ENCODE measurements at regions not wholly inside any gene's neighbourhood (a gene's known extent, or its start where the extent isn't known, plus 50 kb on each side); places are given as distances from the start of the nearest gene placed in this dataset.

DNA sequence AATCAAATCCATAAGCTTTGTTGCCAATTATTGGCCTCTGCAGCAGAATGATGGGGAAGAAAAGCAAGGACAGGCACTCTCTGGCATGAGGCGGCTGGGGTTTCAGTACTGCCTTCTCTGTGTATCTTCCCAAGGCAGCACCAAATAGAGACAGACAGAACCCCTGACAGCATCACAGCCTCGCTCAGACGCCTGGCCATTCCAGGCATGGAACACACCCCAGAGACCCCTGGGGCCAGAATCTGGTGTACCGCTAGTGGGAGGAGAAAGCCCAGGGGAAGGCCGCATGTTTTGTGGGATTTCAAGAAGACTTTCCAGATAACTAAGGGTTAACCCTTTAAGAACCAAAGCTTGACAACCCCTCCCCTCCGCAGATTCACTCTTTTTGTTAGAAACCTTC, 282.1 kb downstream of the EN1 start:
- TF ChIP-seq, protein P1, sequence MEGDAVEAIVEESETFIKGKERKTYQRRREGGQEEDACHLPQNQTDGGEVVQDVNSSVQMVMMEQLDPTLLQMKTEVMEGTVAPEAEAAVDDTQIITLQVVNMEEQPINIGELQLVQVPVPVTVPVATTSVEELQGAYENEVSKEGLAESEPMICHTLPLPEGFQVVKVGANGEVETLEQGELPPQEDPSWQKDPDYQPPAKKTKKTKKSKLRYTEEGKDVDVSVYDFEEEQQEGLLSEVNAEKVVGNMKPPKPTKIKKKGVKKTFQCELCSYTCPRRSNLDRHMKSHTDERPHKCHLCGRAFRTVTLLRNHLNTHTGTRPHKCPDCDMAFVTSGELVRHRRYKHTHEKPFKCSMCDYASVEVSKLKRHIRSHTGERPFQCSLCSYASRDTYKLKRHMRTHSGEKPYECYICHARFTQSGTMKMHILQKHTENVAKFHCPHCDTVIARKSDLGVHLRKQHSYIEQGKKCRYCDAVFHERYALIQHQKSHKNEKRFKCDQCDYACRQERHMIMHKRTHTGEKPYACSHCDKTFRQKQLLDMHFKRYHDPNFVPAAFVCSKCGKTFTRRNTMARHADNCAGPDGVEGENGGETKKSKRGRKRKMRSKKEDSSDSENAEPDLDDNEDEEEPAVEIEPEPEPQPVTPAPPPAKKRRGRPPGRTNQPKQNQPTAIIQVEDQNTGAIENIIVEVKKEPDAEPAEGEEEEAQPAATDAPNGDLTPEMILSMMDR (IDR thresholded peaks at IDR 0.05; ENCODE audit: insufficient read depth, low read length, missing control alignments): no peak
- H3K4me3 ChIP-seq (ENCODE audit: low read depth, low read length): no peak overlapping the region
- no peak for DNase-seq (ENCODE audit: low read depth, low spot score)
- ChIA-PET POLR2A (no interaction called here), CTCF (interaction anchor here (1.0 to 2.5 kb wide), 4 partner anchors 9 to 300 kb away, joined by 3 to 9 read pairs (median 4); no protein-coding TSS in a partner anchor)

DNA sequence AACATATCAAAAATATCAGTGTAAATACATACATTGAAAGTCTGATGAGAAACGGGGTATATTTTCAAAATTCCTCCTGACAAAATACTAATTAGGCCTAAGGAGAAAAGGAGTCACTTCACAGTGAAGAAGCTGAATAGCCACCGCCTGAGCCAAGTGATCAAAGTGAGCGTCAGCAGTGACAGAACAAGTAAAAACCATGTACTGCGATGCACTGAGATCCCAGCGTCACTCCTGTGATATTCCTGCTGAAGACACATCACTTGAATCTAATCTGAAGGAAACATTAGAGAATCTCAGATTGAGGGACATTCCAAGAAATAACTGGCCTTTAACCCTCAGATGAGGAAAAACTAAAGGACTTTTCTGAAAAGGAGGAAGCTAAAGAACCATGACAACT, 285.3 kb downstream of the EN1 start:
- H3K4me3 ChIP-seq (ENCODE audit: low read depth, low read length): no peak overlapping the region
- CTCF ChIA-PET: interaction anchor here (1.3 kb wide), 1 partner anchor 13 kb away, joined by 3 read pairs; no protein-coding TSS in a partner anchor
- POLR2A ChIA-PET: no interaction called here
- DNase-seq (ENCODE audit: low read depth, low spot score): no peak
- TF ChIP-seq, protein P1 (IDR thresholded peaks at IDR 0.05; ENCODE audit: insufficient read depth, low read length, missing control alignments): no peak

GRCh38 chr2:118558846-118559245, 288.6 kb downstream of the EN1 start:
- ChIA-PET POLR2A (no interaction called here), CTCF (interaction anchor here (1.9 to 3.3 kb wide), 2 partner anchors 20 to 297 kb away, joined by 4 to 10 read pairs; no protein-coding TSS in a partner anchor)
- TF ChIP-seq, protein P1 (IDR thresholded peaks at IDR 0.05; ENCODE audit: insufficient read depth, low read length, missing control alignments): no peak

GRCh38 chr2:118557791-118558190, 289.7 kb downstream of the EN1 start:
- TF ChIP-seq, protein P1 (IDR thresholded peaks at IDR 0.05; ENCODE audit: insufficient read depth, low read length, missing control alignments): no peak
- DNase-seq (ENCODE audit: low read depth, low spot score): no peak
- POLR2A ChIA-PET: no interaction called here
- H3K4me3 ChIP-seq (ENCODE audit: low read depth, low read length): no peak overlapping the region
- CTCF ChIA-PET: interaction anchor here (1.4 to 3.3 kb wide), 3 partner anchors 19 to 356 kb away, joined by 3 to 10 read pairs (median 4); no protein-coding TSS in a partner anchor

More at GRCh38 chr2:118558846-118559245, 288.6 kb downstream of the EN1 start:
- H3K4me3 ChIP-seq (ENCODE audit: low read depth, low read length): no peak overlapping the region
- no peak for DNase-seq (ENCODE audit: low read depth, low spot score)

DNA sequence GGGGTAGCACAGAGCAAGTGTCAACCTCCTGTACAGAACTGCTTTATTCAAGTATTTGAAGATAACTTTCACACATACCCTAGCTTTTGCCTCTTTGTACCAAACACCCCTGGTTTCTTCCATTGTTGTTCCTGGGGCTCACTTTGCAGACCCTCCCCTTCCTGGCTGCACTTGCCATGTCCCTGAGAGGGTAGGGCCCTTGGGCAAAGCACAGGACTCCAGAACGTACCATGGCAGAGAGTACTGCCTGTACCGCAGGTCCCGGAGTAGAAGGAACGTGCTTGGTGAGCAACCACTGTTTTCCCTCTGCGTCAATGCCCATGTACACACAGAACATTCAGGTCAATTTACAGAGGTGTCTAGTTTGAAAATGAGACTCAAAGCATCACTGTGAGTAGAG, 290.4 kb downstream of the EN1 start:
- ChIA-PET CTCF (interaction anchor here (0.8 to 3.3 kb wide), 5 partner anchors 9 to 355 kb away, joined by 3 to 10 read pairs (median 3); no protein-coding TSS in a partner anchor), POLR2A (no interaction called here)
- TF ChIP-seq, protein P1 (IDR thresholded peaks at IDR 0.05; ENCODE audit: insufficient read depth, low read length, missing control alignments): no peak
- no peak overlapping the region for H3K4me3 ChIP-seq (ENCODE audit: low read depth, low read length)
- DNase-seq (ENCODE audit: low read depth, low spot score): no peak

- CTCF ChIA-PET: interaction anchor here (0.6 to 2.0 kb wide), 7 partner anchors 8 to 332 kb away, joined by 3 to 9 read pairs (median 4); no protein-coding TSS in a partner anchor
These were observed 292.8 kb downstream of the EN1 start for GRCh38 chr2:118554616-118555015.

More at GRCh38 chr2:118554616-118555015, 292.8 kb downstream of the EN1 start:
- DNase-seq (ENCODE audit: low read depth, low spot score): no peak
- no peak overlapping the region for H3K4me3 ChIP-seq (ENCODE audit: low read depth, low read length)
- TF ChIP-seq, protein P1 (IDR thresholded peaks at IDR 0.05; ENCODE audit: insufficient read depth, low read length, missing control alignments): no peak
- POLR2A ChIA-PET: no interaction called here

Data from AG04449 (cell line).